ENCODE measurements at regions not wholly inside any gene's neighbourhood (a gene's known extent, or its start where the extent isn't known, plus 50 kb on each side); places are given as distances from the start of the nearest gene placed in this dataset.

DNA sequence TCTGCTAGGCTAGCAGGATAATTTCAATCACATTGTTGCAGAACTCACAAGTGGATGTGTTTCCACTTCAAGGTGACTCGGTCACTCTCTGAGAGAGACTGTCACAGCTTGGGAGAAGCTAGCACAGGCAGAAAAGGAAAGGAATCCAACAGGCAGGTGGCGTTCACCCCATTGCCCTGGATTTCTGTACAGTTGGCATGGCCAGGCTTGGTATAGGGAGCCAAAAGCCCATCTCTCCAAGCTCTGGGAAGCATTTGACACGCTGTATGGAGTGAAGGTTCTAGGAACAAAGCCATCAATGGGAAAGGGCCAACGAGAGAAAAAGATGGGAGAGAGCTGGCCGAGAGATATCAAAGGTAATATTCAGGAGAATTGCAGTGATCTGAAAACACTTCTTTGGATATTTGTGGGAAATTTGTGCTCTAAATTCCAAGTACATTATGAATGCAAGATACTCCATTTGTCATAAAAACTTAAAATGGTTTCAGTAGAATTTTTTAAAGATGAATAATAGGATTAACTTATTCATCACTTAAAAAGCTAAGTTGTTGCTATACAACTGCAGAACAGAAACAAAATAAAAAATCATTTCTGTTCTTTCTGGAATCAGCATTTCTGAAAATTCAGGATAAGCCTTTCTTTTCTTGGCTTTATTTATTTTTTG is 223.5 kb upstream of the NTM start:
- H3K9me3 ChIP-seq: no peaks in the 10 kb centered on the region
- no peaks in the 10 kb centered on the region for H3K4me1 ChIP-seq
- WGBS: 56% methylated on average over 5 of the region's 5 CpGs
- DNase-seq (ENCODE audit: low spot score in 2 of 2): no peak
- no peaks in the 10 kb centered on the region for H3K27me3 ChIP-seq
- no peak overlapping the region for H3K4me3 ChIP-seq
- H3K36me3 ChIP-seq: no peaks in the 10 kb centered on the region
- TF ChIP-seq, protein P1, sequence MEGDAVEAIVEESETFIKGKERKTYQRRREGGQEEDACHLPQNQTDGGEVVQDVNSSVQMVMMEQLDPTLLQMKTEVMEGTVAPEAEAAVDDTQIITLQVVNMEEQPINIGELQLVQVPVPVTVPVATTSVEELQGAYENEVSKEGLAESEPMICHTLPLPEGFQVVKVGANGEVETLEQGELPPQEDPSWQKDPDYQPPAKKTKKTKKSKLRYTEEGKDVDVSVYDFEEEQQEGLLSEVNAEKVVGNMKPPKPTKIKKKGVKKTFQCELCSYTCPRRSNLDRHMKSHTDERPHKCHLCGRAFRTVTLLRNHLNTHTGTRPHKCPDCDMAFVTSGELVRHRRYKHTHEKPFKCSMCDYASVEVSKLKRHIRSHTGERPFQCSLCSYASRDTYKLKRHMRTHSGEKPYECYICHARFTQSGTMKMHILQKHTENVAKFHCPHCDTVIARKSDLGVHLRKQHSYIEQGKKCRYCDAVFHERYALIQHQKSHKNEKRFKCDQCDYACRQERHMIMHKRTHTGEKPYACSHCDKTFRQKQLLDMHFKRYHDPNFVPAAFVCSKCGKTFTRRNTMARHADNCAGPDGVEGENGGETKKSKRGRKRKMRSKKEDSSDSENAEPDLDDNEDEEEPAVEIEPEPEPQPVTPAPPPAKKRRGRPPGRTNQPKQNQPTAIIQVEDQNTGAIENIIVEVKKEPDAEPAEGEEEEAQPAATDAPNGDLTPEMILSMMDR (IDR thresholded peaks at IDR 0.05): no peak
- TF ChIP-seq POLR2AphosphoS5 (IDR thresholded peaks at IDR 0.05): no peak
- no peak for TF ChIP-seq POLR2A (IDR thresholded peaks at IDR 0.05)
- no peak overlapping the region for H3K27ac ChIP-seq

DNA sequence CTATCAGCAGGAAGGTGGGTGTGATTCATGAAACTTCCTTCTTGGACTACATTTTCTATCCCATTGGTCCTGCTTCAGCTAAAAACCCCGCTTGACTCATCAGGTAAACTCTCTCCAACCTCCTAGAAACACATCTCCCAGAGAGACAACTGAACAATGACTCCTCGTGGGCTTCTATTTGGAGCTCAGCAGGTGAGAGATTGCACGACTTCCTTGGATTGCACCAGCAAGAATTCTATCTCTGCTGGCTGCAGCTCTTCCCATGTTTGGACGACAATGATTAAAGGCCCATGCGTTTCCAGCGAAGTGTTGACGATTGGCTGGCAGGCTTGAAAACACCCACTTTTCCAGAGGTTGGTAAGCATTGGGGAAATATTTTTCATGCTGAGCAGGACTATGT is 216.1 kb upstream of the NTM start:
- Histone ChIP-seq H3K36me3 (no peaks in the 10 kb centered on the region), H3K27ac (no peak overlapping the region), H3K9me3 (no peaks in the 10 kb centered on the region), H3K27me3 (no peaks in the 10 kb centered on the region), H3K4me3 (no peak overlapping the region), H3K4me1 (no peaks in the 10 kb centered on the region)
- WGBS: 68% methylated on average over 7 of the region's 7 CpGs
- DNase-seq (ENCODE audit: low spot score in 2 of 2): no peak
- TF ChIP-seq EP300 (IDR thresholded peaks at IDR 0.05) (no peak), POLR2AphosphoS5 (IDR thresholded peaks at IDR 0.05) (no peak), POLR2A (IDR thresholded peaks at IDR 0.05) (no peak)
- TF ChIP-seq, protein P1 (IDR thresholded peaks at IDR 0.05): no peak

DNA sequence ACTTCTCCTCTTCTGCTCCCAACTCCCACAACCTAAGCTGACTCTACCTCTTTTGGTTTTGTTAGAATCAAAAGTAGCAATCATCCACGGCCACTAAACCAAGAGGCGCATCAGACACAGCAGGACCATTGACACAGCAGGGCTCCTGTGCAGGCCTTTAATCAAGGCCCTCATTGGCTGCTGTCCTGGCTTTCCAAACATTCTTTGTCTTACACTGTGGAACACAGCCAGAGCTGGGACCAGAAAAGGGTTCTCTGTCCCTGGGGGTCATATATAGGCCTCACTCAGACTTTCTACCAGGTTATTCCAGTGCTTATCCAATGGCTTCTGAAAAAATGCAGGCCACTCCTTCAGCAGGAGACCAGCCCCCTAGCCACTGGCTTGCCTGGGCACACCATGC is 212.7 kb upstream of the NTM start:
- Histone ChIP-seq H3K9me3 (no peaks in the 10 kb centered on the region), H3K4me1 (no peaks in the 10 kb centered on the region), H3K27me3 (no peaks in the 10 kb centered on the region), H3K27ac (no peak overlapping the region), H3K4me3 (no peak overlapping the region), H3K36me3 (no peaks in the 10 kb centered on the region)
- WGBS: 95% methylated on average over 2 of the region's 2 CpGs
- TF ChIP-seq EP300 (IDR thresholded peaks at IDR 0.05) (no peak), POLR2A (IDR thresholded peaks at IDR 0.05) (no peak), POLR2AphosphoS5 (IDR thresholded peaks at IDR 0.05) (no peak)
- TF ChIP-seq, protein P1 (IDR thresholded peaks at IDR 0.05): no peak
- DNase-seq (ENCODE audit: low spot score in 2 of 2): no peak

DNA sequence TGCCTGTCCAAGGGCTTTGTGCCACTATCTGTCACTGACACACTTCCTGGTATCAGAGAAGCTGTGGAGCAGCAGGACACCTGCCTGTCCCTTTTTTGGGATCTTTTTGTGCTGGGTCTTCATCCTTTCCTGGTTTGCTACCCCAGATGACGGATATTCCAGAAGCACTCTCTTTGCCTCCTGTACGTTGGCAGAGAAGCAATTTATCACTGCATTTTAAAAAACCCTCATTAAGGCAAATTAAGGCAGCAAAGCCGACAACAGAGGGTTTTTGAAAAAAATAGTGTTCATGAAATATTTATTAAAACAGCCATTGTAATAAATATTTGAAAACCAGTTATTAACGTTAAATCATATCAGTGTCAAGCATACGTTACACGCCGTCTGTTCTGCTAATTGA is 209.6 kb upstream of the NTM start:
- WGBS: 90% methylated on average over 7 of the region's 7 CpGs
- no peaks in the 10 kb centered on the region for H3K36me3 ChIP-seq
- TF ChIP-seq POLR2A (IDR thresholded peaks at IDR 0.05) (no peak), POLR2AphosphoS5 (IDR thresholded peaks at IDR 0.05) (no peak), EP300 (IDR thresholded peaks at IDR 0.05) (no peak)
- TF ChIP-seq, protein P1 (IDR thresholded peaks at IDR 0.05): no peak
- no peaks in the 10 kb centered on the region for H3K9me3 ChIP-seq
- H3K4me1 ChIP-seq: no peaks in the 10 kb centered on the region
- no peaks in the 10 kb centered on the region for H3K27me3 ChIP-seq
- DNase-seq (ENCODE audit: low spot score in 2 of 2): no peak
- no peak overlapping the region for H3K27ac ChIP-seq
- H3K4me3 ChIP-seq: no peak overlapping the region

DNA sequence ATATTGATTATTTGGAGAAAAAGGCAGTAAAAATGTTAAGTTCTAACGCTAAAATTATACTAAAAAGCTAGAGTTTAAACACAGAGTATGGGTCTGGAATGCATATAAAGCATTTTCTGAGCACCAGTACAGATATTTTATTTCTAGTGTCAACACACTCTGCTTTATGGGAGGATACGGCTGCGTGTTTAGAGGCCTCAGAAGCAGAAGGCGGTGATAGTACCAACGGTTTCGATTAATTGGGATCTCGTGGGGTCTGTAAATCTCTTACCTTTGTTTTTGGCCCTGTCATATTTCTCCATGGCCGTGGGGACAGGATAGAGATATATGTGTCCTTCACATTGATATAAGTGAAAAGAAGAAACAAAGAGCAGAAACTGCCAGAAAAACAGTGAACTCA is 206.8 kb upstream of the NTM start:
- 78% methylated on average over 8 of the region's 8 CpGs for WGBS
- no peaks in the 10 kb centered on the region for H3K27me3 ChIP-seq
- no peak overlapping the region for H3K27ac ChIP-seq
- TF ChIP-seq, protein P1 (IDR thresholded peaks at IDR 0.05): no peak
- no peak for TF ChIP-seq POLR2AphosphoS5 (IDR thresholded peaks at IDR 0.05)
- no peak for TF ChIP-seq EP300 (IDR thresholded peaks at IDR 0.05)
- TF ChIP-seq POLR2A (IDR thresholded peaks at IDR 0.05): no peak
- H3K4me1 ChIP-seq: no peaks in the 10 kb centered on the region
- DNase-seq (ENCODE audit: low spot score in 2 of 2): no peak
- H3K9me3 ChIP-seq: no peaks in the 10 kb centered on the region
- H3K36me3 ChIP-seq: no peaks in the 10 kb centered on the region
- no peak overlapping the region for H3K4me3 ChIP-seq
